Transverse colon (tissue), 4 donors: ENCODE measurements at regions not wholly inside any gene's neighbourhood (a gene's known extent, or its start where the extent isn't known, plus 50 kb on each side); places are given as distances from the start of the nearest gene placed in this dataset.

Source experiments
- DNase-seq: peaks from one replicate; pipeline ENCODE4 v3.0.0-alpha.2; 2019
- H3K27ac ChIP-seq, 4 donors: fragments of 200-600 bp; sonication (generic); 2 replicates each; pipeline ENCODE4 v1.5.1; 2016 to 2018; ENCODE audit warnings: inconsistent platforms in 4 of 4
- H3K27me3 ChIP-seq: fragments of 200-600 bp; sonication (generic); 2 replicates; pipeline ENCODE4 v1.5.1; 2017; ENCODE audit warnings: inconsistent platforms
- H3K36me3 ChIP-seq, 4 donors: fragments of 200-600 bp; sonication (generic); 2 replicates each; pipeline ENCODE4 v1.5.1; 2017 to 2019; ENCODE audit warnings: inconsistent platforms in 4 of 4
- H3K4me1 ChIP-seq, 4 donors: fragments of 200-600 bp; sonication (generic); 2 replicates each; pipeline ENCODE4 v1.5.1; 2017 to 2020; ENCODE audit warnings: inconsistent platforms in 4 of 4
- H3K4me3 ChIP-seq, 4 donors: fragments of 200-600 bp; sonication (generic); 1 replicate in 1 of 4; 2 replicates in 3 of 4; pipeline versions ENCODE4 v1.5.1 to v1.6.1; 2017 to 2019; ENCODE audit warnings: inconsistent platforms in 4 of 4
- H3K9me3 ChIP-seq, 2 donors: fragments of 200-600 bp; sonication (generic); 2 replicates each; pipeline ENCODE4 v1.5.1; 2017 to 2019; ENCODE audit warnings: inconsistent platforms in 2 of 2
- EP300 ChIP-seq: sonication (generic); formaldehyde crosslinking; IDR thresholded peaks from one replicate; pipeline ENCODE4 v1.6.1; 2017; ENCODE audit warnings: antibody characterized with exemption, low read depth
- POLR2A ChIP-seq: fragments of 450-650 bp; IDR thresholded peaks from one replicate; pipeline ENCODE4 v1.6.1; 2016; ENCODE audit warnings: antibody characterized with exemption, mild to moderate bottlenecking, moderate library complexity
- POLR2AphosphoS5 ChIP-seq, 3 donors: sonication (generic); formaldehyde crosslinking; IDR thresholded peaks; one replicate each; pipeline ENCODE4 v1.6.1; 2016; ENCODE audit warnings: antibody characterized with exemption in 3 of 3
- WGBS, 2 donors: methylation state at CpG; one replicate each; pipeline ENCODE4 v1.1.5; 2018; ENCODE audit warnings: low coverage in 1 of 2; 5-methylcytosine and 5-hydroxymethylcytosine counted together
- in situ Hi-C, 4 donors: fragments of 200-750 bp; cut with MboI; loops; one replicate each; pipeline versions ENCODE4 v1.15.0 to v1.15.1; 2017; ENCODE audit warnings: low sequenced_read_pairs in 3 of 4, low pct_ligation_motif_present in 1 of 4, low pct_unique_long_range_greater_than_20kb in 1 of 4
- intact Hi-C: fragments of 100-400 bp; cut with DNase I; formaldehyde crosslinking; loops from one replicate; pipeline ENCODE4 v1.15.1; 2023; ENCODE audit warnings: low total_unique reads
- TF ChIP-seq, protein P1 (sequence below), 5 experiments: fragments of 200-600 bp in 3 of 5; fragments of 450-650 bp in 2 of 5; sonication (generic) in 3 of 5; IDR thresholded peaks; 1 replicate in 2 of 5; 2 replicates in 3 of 5; pipeline ENCODE4 v1.5.1; 2016 to 2017; ENCODE audit warnings: antibody characterized with exemption in 5 of 5, inconsistent platforms in 3 of 5, mild to moderate bottlenecking in 2 of 5, moderate library complexity in 1 of 5

- Histone ChIP-seq H3K36me3 (no peaks in the 10 kb centered on the region), H3K27ac (no peak overlapping the region), H3K9me3 (no peaks in the 10 kb centered on the region), H3K4me3 (no peak overlapping the region), H3K4me1 (no peaks in the 10 kb centered on the region), H3K27me3 (peaks cover 26% of the 10 kb centered on the region)
- DNase-seq = no peak
- intact Hi-C loops (no loop called here), in situ Hi-C loops (no loop called here)
- 53 to 69% methylated on average over 9 to 10 of the region's 10 CpGs for WGBS, 2 donors
- TF ChIP-seq, protein P1, sequence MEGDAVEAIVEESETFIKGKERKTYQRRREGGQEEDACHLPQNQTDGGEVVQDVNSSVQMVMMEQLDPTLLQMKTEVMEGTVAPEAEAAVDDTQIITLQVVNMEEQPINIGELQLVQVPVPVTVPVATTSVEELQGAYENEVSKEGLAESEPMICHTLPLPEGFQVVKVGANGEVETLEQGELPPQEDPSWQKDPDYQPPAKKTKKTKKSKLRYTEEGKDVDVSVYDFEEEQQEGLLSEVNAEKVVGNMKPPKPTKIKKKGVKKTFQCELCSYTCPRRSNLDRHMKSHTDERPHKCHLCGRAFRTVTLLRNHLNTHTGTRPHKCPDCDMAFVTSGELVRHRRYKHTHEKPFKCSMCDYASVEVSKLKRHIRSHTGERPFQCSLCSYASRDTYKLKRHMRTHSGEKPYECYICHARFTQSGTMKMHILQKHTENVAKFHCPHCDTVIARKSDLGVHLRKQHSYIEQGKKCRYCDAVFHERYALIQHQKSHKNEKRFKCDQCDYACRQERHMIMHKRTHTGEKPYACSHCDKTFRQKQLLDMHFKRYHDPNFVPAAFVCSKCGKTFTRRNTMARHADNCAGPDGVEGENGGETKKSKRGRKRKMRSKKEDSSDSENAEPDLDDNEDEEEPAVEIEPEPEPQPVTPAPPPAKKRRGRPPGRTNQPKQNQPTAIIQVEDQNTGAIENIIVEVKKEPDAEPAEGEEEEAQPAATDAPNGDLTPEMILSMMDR (IDR thresholded peaks at IDR 0.05) = no peak
Measured at GRCh38 chr22:49678842-49679170, 148.9 kb downstream of the BRD1 start.

GRCh38 chr22:49678137-49678841 is 149.4 kb downstream of the BRD1 start:
- in situ Hi-C loops = no loop called here
- no peaks in the 10 kb centered on the region for H3K36me3 ChIP-seq
- H3K27me3 ChIP-seq = peaks cover 29% of the 10 kb centered on the region
- DNase-seq = no peak
- H3K9me3 ChIP-seq = no peaks in the 10 kb centered on the region
- no peak overlapping the region for H3K27ac ChIP-seq
- 41 to 57% methylated on average over 4 to 22 of the region's 22 CpGs for WGBS, 2 donors
- intact Hi-C loops = no loop called here
- no peaks in the 10 kb centered on the region for H3K4me1 ChIP-seq
- no peak for TF ChIP-seq POLR2AphosphoS5 (IDR thresholded peaks at IDR 0.05)
- TF ChIP-seq, protein P1 (IDR thresholded peaks at IDR 0.05) = no peak
- TF ChIP-seq EP300 = no peak
- no peak for TF ChIP-seq POLR2A
- no peak overlapping the region for H3K4me3 ChIP-seq

GRCh38 chr22:49677495-49677889 is 150.2 kb downstream of the BRD1 start:
- H3K27me3 ChIP-seq = peaks cover 33% of the 10 kb centered on the region
- intact Hi-C loops (no loop called here), in situ Hi-C loops (no loop called here)
- no peak overlapping the region for H3K27ac ChIP-seq
- TF ChIP-seq EP300 = no peak
- no peak for TF ChIP-seq POLR2A
- TF ChIP-seq, protein P1 (IDR thresholded peaks at IDR 0.05) = no peak
- no peak for TF ChIP-seq POLR2AphosphoS5 (IDR thresholded peaks at IDR 0.05)
- H3K36me3 ChIP-seq = no peaks in the 10 kb centered on the region
- no peaks in the 10 kb centered on the region for H3K4me1 ChIP-seq
- DNase-seq = no peak
- no peaks in the 10 kb centered on the region for H3K9me3 ChIP-seq
- H3K4me3 ChIP-seq = no peak overlapping the region
- 70% methylated on average over 18 of the region's 18 CpGs; no CpG with 5 or more reads in 1 of the 2 donors for WGBS, 2 donors

GRCh38 chr22:49676783-49677494 is 150.7 kb downstream of the BRD1 start:
- intact Hi-C loops = no loop called here
- in situ Hi-C loops = no loop called here
- WGBS, 2 donors = 70 to 100% methylated on average over 1 to 9 of the region's 9 CpGs
- Histone ChIP-seq H3K27me3 (peaks cover 33% of the 10 kb centered on the region), H3K4me1 (no peaks in the 10 kb centered on the region), H3K27ac (no peak overlapping the region), H3K36me3 (no peaks in the 10 kb centered on the region), H3K4me3 (no peak overlapping the region), H3K9me3 (no peaks in the 10 kb centered on the region)
- TF ChIP-seq EP300 = no peak
- no peak for TF ChIP-seq POLR2A
- TF ChIP-seq POLR2AphosphoS5 (IDR thresholded peaks at IDR 0.05) = no peak
- TF ChIP-seq, protein P1 (IDR thresholded peaks at IDR 0.05) = no peak
- DNase-seq = no peak
